ENCODE measurements at regions not wholly inside any gene's neighbourhood (a gene's known extent, or its start where the extent isn't known, plus 50 kb on each side); places are given as distances from the start of the nearest gene placed in this dataset.
"Not testable (repeated sequence)": the region's sequence is repeated elsewhere in the genome, so short reads cannot be mapped to it uniquely, and the experiment has no call there.

DNA sequence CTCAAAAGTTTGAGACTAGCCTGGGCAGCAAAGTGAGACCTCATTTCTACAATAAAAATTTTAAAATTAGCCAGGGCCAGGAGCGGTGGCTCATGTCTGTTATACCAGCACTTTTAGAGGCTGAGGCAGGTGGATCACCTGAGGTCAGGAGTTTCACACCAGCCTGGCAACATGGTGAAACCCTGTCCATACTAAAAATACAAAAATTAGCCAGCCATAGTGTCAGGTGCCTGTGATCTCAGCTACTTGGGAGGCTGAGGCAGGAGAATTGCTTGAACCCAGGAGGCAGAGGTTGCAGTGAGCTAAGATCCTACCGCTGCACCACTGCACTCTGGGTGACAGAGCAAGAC, 85.1 kb upstream of the MAP4 start:
- not testable (repeated sequence) for H3K4me1 ChIP-seq (ENCODE audit: control insufficient read depth, insufficient read depth, low read length); H3K27ac ChIP-seq (ENCODE audit: low read length); DNase-seq (ENCODE audit: low read depth, low spot score); H3K4me3 ChIP-seq (ENCODE audit: low read length); H3K36me3 ChIP-seq (ENCODE audit: control insufficient read depth, insufficient read depth, low read length); H3K9me3 ChIP-seq (ENCODE audit: control insufficient read depth, insufficient read depth, low read length); H3K27me3 ChIP-seq (ENCODE audit: control insufficient read depth, insufficient read depth, low read length)
- no CpG with 5 or more reads among the region's 2 CpGs for WGBS (ENCODE audit: insufficient coverage, insufficient read length)

DNA sequence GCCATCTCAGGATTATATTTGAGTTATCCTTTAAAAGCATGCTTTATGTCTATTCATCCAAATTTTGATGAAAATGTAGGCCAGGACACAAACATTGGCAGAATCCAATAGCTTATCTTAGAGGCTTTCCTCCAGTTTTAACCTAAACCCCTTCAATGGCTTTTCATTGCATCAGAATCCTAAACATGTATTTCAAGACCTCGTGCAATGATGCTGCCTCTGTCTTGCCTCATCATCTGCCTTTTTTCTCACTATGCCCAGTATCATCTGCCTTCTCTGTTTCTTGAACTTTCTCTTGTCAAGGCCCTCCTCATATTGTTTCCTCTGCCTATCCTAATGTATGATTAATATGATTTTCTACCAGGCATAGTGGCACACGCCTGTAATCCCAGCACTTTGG, 76.1 kb upstream of the MAP4 start:
- no peaks in the 10 kb centered on the region for H3K9me3 ChIP-seq (ENCODE audit: control insufficient read depth, insufficient read depth, low read length)
- no peaks in the 10 kb centered on the region for H3K27me3 ChIP-seq (ENCODE audit: control insufficient read depth, insufficient read depth, low read length)
- DNase-seq (ENCODE audit: low read depth, low spot score): no peak
- WGBS (ENCODE audit: insufficient coverage, insufficient read length): no CpG with 5 or more reads among the region's 2 CpGs
- H3K27ac ChIP-seq (ENCODE audit: low read length): no peak overlapping the region
- H3K36me3 ChIP-seq (ENCODE audit: control insufficient read depth, insufficient read depth, low read length): no peaks in the 10 kb centered on the region
- H3K4me3 ChIP-seq (ENCODE audit: low read length): no peak overlapping the region
- H3K4me1 ChIP-seq (ENCODE audit: control insufficient read depth, insufficient read depth, low read length): no peaks in the 10 kb centered on the region

DNA sequence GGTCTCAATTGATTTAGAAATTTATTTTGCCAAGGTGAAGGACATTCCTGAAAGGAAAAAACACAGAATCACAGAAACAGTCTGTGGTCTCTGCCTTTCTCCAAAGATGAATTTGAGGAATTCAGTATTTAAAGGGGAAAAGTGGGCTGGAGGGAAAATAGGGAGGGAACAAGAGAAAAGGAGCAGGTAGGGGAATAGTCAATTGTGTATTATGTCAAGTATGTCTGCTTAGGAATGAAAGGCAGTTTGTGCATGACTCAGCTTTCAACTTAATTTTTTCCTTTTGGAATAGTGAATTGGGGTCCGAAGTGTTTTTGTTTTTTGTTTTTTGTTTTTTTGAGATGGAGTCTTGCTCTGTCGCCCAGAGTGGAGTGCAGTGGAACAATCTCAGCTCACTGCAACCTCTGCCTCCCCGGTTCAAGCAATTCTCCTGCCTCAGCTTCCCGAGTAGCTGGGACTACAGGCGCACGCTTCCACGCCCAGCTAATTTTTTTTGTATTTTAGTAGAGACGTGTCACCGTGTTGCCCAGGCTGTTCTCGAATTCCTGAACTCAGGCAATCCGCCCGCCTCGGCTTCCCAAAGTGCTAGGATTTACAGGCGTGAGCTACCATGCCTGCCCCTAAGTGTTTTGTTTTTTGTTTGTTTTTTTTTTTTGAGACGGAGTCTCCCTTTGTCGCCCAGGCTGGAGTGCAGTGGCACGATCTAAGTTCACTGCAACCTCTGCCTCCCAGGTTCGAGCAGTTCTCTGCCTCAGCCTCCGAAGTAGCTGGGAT, 74.1 kb upstream of the MAP4 start:
- whole genome bisulfite sequencing (ENCODE audit: insufficient coverage, insufficient read length): no CpG with 5 or more reads among the region's 19 CpGs
- no peak overlapping the region for H3K4me3 ChIP-seq (ENCODE audit: low read length)
- H3K27me3 ChIP-seq (ENCODE audit: control insufficient read depth, insufficient read depth, low read length): no peaks in the 10 kb centered on the region
- no peaks in the 10 kb centered on the region for H3K4me1 ChIP-seq (ENCODE audit: control insufficient read depth, insufficient read depth, low read length)
- no peaks in the 10 kb centered on the region for H3K36me3 ChIP-seq (ENCODE audit: control insufficient read depth, insufficient read depth, low read length)
- no peak overlapping the region for H3K27ac ChIP-seq (ENCODE audit: low read length)
- no peak for DNase-seq (ENCODE audit: low read depth, low spot score)
- no peaks in the 10 kb centered on the region for H3K9me3 ChIP-seq (ENCODE audit: control insufficient read depth, insufficient read depth, low read length)

DNA sequence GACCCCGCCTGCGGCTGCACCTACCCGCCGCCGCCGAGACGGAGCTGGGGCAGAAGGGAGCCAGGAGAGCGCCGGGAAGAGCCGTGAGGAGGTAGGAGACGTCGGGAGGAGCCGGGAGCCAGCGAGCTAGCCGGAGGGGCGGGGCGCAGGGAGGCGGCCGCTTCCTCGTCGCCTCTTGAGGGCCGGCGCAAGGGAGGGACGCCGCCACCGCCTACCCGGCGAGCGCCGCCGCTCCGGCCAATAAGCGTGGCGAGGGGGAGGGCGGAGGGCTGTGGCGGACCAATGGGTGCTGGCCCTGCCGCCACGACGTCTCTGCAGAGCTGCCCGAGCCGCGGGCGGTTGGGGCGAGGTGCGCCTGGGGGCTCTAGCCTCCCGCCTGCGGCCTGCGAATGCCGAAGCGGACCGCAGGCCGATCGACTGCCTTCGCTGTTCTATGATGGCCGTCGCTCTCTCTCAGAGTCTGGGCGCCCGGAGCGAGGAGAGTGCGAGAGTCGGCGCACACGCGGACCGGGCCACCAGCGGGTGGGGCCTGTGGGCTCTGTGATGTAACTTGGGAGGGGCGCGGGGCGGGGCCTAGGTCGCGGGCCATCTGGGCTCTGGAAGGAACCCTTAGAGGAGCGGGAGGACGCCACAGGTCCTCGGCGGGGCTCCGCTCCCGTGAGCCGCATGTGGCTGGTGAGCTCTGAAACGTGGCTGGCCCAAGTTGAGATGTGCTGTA, 72.7 kb upstream of the MAP4 start:
- H3K36me3 ChIP-seq (ENCODE audit: control insufficient read depth, insufficient read depth, low read length): no peaks in the 10 kb centered on the region
- no peaks in the 10 kb centered on the region for H3K9me3 ChIP-seq (ENCODE audit: control insufficient read depth, insufficient read depth, low read length)
- peak; percentile 87 for DNase-seq (ENCODE audit: low read depth, low spot score)
- H3K4me3 ChIP-seq (ENCODE audit: low read length): peak overlapping the region; percentile 96
- WGBS (ENCODE audit: insufficient coverage, insufficient read length): no CpG with 5 or more reads among the region's 79 CpGs
- no peak overlapping the region for H3K27ac ChIP-seq (ENCODE audit: low read length)
- no peaks in the 10 kb centered on the region for H3K27me3 ChIP-seq (ENCODE audit: control insufficient read depth, insufficient read depth, low read length)
- no peaks in the 10 kb centered on the region for H3K4me1 ChIP-seq (ENCODE audit: control insufficient read depth, insufficient read depth, low read length)

DNA sequence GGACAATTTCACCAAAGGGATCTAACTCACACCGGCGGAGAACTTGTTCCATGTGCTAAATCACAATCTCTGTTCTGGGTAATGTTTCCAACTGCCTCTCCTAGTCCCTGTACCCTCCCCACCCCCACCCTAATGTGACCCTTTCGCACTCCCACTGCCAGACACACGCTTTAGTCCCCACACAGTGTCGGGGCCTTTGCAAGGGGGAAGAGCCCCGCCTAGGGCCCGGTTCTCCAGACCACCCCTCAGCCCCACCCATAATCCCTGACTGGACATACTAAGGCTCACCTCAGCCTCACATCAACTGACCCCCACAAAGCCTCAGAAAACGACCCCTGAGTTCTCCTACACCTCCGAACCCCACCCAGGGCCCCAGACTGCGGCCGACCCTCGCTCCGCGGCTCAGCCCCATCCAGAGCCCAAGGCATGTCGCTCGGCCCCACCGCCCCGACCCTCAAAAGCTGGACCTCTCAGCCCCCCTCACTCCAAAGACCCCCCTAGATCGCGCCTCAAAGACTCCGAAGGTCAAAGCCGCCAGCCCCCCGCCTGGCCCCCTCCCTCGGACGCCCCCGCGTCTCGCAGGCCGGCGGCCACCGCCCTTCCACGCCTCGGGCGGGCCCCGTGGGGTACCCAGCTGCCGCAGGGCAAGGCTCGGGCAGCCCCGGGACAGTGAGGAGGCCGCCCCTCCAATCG, 72.0 kb upstream of the MAP4 start:
- Histone ChIP-seq H3K9me3 (ENCODE audit: control insufficient read depth, insufficient read depth, low read length) (no peaks in the 10 kb centered on the region), H3K4me3 (ENCODE audit: low read length) (peak overlapping the region; percentile 96), H3K4me1 (ENCODE audit: control insufficient read depth, insufficient read depth, low read length) (no peaks in the 10 kb centered on the region), H3K27ac (ENCODE audit: low read length) (no peak overlapping the region), H3K27me3 (ENCODE audit: control insufficient read depth, insufficient read depth, low read length) (no peaks in the 10 kb centered on the region), H3K36me3 (ENCODE audit: control insufficient read depth, insufficient read depth, low read length) (no peaks in the 10 kb centered on the region)
- DNase-seq (ENCODE audit: low read depth, low spot score): no peak
- WGBS (ENCODE audit: insufficient coverage, insufficient read length): no CpG with 5 or more reads among the region's 40 CpGs

DNA sequence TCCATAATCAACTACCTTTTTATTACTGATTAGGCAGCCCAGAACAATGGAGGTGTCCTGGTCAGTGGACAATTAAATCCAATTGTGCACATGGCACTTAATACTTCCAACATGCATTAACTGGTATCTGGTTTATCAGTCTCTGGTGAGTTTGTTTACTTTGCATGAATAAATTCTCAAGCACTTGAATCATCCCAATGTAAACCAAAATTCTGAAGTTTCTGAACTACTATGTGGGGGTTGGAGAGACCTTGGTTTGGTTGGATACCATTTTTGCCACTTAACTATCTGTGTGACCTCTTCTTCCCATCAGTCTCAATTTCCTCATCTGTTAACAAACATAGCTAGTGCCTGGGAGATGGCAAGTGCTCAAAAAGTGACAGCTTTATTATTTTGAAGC, 70.5 kb upstream of the MAP4 start:
- H3K4me1 ChIP-seq (ENCODE audit: control insufficient read depth, insufficient read depth, low read length): no peaks in the 10 kb centered on the region
- no peaks in the 10 kb centered on the region for H3K9me3 ChIP-seq (ENCODE audit: control insufficient read depth, insufficient read depth, low read length)
- H3K27ac ChIP-seq (ENCODE audit: low read length): no peak overlapping the region
- H3K4me3 ChIP-seq (ENCODE audit: low read length): no peak overlapping the region
- H3K36me3 ChIP-seq (ENCODE audit: control insufficient read depth, insufficient read depth, low read length): no peaks in the 10 kb centered on the region
- no peak for DNase-seq (ENCODE audit: low read depth, low spot score)
- no peaks in the 10 kb centered on the region for H3K27me3 ChIP-seq (ENCODE audit: control insufficient read depth, insufficient read depth, low read length)

DNA sequence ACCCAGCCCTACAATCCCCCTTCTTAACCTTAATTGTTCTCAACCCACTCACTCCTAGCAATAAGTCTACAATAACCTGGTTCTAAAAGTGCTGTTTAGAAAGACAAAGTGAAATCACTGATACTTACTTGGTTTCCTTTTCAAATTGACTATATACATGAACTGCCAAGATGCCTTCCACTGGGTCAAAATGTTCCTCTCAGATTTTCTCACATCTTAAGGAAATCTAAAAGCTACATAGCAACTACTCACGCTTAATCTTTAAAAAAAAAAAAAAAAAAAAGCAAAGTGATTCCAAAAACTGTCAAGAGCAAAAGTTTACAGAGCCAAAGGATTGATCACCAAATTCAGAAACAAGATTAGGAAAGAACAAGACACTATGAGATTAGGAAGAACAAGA, 68.7 kb upstream of the MAP4 start:
- Histone ChIP-seq H3K27ac (ENCODE audit: low read length) (no peak overlapping the region), H3K4me1 (ENCODE audit: control insufficient read depth, insufficient read depth, low read length) (no peaks in the 10 kb centered on the region), H3K36me3 (ENCODE audit: control insufficient read depth, insufficient read depth, low read length) (no peaks in the 10 kb centered on the region), H3K9me3 (ENCODE audit: control insufficient read depth, insufficient read depth, low read length) (no peaks in the 10 kb centered on the region), H3K27me3 (ENCODE audit: control insufficient read depth, insufficient read depth, low read length) (no peaks in the 10 kb centered on the region), H3K4me3 (ENCODE audit: low read length) (no peak overlapping the region)
- no peak for DNase-seq (ENCODE audit: low read depth, low spot score)
- no CpG with 5 or more reads among the region's 1 CpG for WGBS (ENCODE audit: insufficient coverage, insufficient read length)

DNA sequence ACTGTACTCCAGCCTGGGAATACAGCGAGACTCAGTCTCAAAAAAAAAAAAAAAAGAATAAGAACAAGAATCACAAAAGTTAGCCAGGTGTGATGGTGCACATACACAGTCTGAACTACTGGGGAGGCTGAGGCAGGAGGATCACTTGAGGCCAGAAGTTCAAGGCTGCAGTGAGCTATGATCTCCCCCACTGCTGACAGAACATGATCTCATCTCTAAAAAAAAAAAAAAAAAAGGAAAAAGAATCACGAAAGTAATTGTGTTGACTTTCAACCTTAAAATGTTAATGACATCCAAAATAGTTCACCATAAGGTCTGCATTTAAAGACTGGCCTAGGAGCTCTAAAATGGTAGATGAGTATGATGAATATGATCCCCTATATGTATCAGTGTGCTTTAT, 68.0 kb upstream of the MAP4 start:
- Histone ChIP-seq H3K27me3 (ENCODE audit: control insufficient read depth, insufficient read depth, low read length) (no peaks in the 10 kb centered on the region), H3K9me3 (ENCODE audit: control insufficient read depth, insufficient read depth, low read length) (no peaks in the 10 kb centered on the region), H3K36me3 (ENCODE audit: control insufficient read depth, insufficient read depth, low read length) (no peaks in the 10 kb centered on the region), H3K4me1 (ENCODE audit: control insufficient read depth, insufficient read depth, low read length) (no peaks in the 10 kb centered on the region), H3K4me3 (ENCODE audit: low read length) (no peak overlapping the region), H3K27ac (ENCODE audit: low read length) (no peak overlapping the region)
- no peak for DNase-seq (ENCODE audit: low read depth, low spot score)
- WGBS (ENCODE audit: insufficient coverage, insufficient read length): no CpG with 5 or more reads among the region's 2 CpGs

DNA sequence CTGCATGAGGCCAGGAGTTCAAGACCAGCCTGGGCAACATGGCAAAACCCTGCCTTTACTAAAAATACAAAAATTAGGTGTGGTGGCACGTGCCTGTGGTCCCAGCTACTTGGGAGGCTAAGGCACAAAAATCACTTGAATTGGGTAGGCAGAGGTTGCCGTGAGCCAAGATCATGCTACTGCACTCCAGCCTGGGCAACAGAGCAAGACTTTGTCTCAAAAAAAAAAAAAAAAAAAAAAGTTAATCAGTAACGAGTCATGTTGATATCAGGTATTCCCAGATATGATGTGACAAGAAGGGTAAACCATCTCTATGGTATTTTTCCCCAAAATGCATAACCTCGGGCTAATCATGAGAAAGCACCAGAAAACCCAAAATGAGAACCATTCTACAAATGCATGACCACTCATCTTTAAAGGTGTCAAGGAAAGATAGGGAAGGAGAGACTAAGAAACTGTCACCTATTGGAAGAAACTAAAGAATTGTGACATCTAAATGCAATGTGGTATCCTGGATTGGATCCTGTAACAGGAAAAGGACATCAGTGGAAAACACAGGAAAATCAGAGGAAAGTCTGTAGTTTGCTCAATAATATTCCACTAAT, 66.5 kb upstream of the MAP4 start:
- H3K27me3 ChIP-seq (ENCODE audit: control insufficient read depth, insufficient read depth, low read length): no peaks in the 10 kb centered on the region
- no peaks in the 10 kb centered on the region for H3K4me1 ChIP-seq (ENCODE audit: control insufficient read depth, insufficient read depth, low read length)
- no CpG with 5 or more reads among the region's 4 CpGs for WGBS (ENCODE audit: insufficient coverage, insufficient read length)
- no peak for DNase-seq (ENCODE audit: low read depth, low spot score)
- H3K27ac ChIP-seq (ENCODE audit: low read length): no peak overlapping the region
- H3K4me3 ChIP-seq (ENCODE audit: low read length): no peak overlapping the region
- H3K9me3 ChIP-seq (ENCODE audit: control insufficient read depth, insufficient read depth, low read length): no peaks in the 10 kb centered on the region
- H3K36me3 ChIP-seq (ENCODE audit: control insufficient read depth, insufficient read depth, low read length): no peaks in the 10 kb centered on the region

DNA sequence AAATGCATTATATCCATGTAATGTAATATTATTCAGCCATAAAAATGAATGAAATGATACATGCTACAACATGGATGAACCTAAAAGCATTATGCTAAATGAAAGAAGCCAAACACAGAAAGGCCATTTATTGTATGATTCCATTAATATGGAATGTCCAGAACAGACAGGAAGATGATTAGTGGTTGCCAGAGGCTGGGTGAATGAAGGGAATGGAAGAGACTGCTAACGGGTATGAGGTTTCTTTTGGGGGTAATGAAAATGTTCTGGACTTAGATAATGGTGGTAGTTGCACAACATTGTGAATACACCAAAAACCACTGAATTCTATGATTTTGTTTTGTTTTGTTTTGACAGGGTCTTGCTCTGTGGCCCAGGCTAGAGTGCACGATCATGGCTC, 61.6 kb upstream of the MAP4 start:
- WGBS (ENCODE audit: insufficient coverage, insufficient read length): no CpG with 5 or more reads among the region's 2 CpGs
- Histone ChIP-seq H3K27ac (ENCODE audit: low read length) (no peak overlapping the region), H3K9me3 (ENCODE audit: control insufficient read depth, insufficient read depth, low read length) (no peaks in the 10 kb centered on the region), H3K4me1 (ENCODE audit: control insufficient read depth, insufficient read depth, low read length) (no peaks in the 10 kb centered on the region), H3K4me3 (ENCODE audit: low read length) (no peak overlapping the region), H3K36me3 (ENCODE audit: control insufficient read depth, insufficient read depth, low read length) (no peaks in the 10 kb centered on the region), H3K27me3 (ENCODE audit: control insufficient read depth, insufficient read depth, low read length) (no peaks in the 10 kb centered on the region)
- no peak for DNase-seq (ENCODE audit: low read depth, low spot score)

Data from iPS DF 6.9 (cell line).